ENCODE measurements at regions not wholly inside any gene's neighbourhood (a gene's known extent, or its start where the extent isn't known, plus 50 kb on each side); places are given as distances from the start of the nearest gene placed in this dataset.

DNA sequence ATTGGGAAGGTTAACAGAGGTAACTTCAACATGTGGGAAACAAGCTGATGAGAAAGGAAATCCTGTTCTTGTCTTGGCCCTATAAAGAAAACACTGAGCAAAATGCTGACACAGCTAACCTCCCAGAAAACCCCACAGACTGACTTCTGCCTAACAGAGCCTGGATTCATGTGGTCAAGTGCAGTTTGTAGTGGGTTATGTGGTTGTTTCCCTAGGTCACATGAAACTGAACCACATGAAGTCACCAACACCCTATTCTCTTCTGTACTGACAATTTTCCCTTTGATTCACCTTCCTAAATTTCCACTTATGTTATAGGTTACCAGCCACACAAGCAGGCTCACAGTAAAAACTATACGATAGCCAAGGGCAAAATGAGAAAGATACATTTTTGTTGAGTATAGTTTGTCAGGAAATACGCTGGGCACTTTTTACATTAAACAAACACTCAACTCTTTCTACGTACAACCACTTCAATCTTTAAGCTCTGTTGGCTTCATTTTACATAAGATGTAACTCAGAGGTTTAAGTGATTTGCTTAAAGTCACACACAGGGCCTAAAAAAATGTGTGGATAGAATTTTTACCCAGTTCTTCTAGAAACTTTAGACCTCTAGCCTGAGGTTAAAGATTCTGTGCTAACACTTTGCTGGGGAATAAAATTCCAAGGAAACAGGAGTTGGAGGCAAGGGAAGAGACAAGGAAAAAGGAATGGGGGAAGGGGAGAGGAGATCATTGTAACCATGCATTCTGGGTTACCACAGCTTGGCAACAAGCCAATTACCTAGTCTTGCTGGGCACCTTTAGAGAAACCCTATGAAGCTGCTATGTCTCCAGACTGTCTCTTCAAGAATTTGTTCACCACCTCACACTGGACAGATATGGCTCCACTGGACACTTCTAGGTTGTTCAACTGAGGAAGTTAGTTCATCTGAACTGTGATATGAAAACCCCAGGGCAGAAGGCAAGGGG is 601.6 kb upstream of the USP24 start:
- TF ChIP-seq, protein P1, sequence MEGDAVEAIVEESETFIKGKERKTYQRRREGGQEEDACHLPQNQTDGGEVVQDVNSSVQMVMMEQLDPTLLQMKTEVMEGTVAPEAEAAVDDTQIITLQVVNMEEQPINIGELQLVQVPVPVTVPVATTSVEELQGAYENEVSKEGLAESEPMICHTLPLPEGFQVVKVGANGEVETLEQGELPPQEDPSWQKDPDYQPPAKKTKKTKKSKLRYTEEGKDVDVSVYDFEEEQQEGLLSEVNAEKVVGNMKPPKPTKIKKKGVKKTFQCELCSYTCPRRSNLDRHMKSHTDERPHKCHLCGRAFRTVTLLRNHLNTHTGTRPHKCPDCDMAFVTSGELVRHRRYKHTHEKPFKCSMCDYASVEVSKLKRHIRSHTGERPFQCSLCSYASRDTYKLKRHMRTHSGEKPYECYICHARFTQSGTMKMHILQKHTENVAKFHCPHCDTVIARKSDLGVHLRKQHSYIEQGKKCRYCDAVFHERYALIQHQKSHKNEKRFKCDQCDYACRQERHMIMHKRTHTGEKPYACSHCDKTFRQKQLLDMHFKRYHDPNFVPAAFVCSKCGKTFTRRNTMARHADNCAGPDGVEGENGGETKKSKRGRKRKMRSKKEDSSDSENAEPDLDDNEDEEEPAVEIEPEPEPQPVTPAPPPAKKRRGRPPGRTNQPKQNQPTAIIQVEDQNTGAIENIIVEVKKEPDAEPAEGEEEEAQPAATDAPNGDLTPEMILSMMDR (IDR thresholded peaks at IDR 0.05) = no peak
- TF ChIP-seq EZH2phosphoT487 (IDR thresholded peaks at IDR 0.05) = no peak

Data from neural progenitor cell (in vitro differentiated cells).